ENCODE measurements at regions not wholly inside any gene's neighbourhood (a gene's known extent, or its start where the extent isn't known, plus 50 kb on each side); places are given as distances from the start of the nearest gene placed in this dataset.
"Not testable (repeated sequence)": the region's sequence is repeated elsewhere in the genome, so short reads cannot be mapped to it uniquely, and the experiment has no call there.

DNA sequence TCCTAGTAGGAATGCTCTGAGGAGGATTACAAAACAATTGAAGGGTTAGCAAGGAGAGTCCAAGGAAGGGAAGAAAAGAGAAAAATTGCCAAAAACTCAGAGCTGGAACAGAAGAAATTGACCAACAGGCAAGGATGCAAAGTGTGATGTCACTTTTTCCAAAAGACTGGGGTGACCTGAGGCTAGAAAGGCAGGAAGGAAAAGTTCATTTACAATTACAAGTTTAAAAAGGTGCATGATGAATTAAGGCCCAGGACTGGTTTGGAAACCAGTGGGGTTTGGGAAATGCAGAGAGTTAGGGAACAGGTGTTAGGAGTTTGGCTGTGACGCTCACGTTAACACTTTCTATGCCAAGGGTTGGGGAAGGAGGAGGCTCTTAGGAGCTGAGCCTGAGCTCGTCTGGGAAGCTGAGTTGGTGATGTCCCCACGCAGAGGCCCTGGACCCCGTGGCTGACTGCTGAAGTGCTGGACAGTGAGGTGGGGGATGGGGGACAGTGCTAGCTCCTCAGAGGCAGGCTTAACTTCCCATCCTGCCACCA is 92.6 kb upstream of the PODXL start:
- DNase-seq = no peak

DNA sequence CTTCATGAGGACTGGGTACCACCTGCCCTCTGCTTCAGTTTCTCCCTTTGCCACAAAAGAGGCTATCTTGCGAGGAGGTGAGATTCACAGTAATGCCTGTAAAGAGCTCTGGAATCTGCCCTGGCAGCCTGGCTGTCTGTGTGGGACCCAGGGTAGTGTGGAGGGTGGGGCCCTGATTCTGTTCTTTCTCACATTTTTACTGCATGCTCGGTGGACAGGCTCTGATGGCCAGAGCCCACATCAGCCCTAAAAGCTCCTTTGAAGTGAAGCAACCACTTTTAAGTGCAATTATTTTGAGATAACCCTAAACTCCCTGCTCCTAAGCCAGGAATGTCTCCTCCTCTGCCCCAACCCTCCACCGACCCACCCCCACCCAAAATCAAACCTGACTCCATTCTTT is 92.1 kb upstream of the PODXL start:
- no peak for DNase-seq

DNA sequence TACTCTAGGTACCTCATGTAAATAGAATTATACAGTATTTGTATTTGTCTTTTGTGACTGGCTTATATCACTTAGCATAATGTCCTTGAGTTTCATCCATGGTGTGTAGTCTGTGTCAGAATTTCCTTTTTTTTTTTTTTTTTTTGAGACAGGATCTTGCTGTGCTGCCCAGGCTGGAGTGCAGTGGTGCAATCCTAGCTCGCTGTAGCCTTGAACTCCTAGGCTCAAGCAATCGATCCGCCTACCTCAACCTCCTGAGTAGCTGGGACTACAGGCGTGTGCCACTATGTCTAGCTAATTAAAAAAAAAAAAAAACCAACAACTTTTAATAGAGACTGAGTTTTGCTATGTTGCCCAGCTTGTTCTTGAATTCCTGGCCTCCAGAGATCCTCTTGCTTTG is 89.8 kb upstream of the PODXL start:
- no peak for DNase-seq

GRCh38 chr7:131642429-131642828 is 86.0 kb upstream of the PODXL start:
- DNase-seq = no peak

DNA sequence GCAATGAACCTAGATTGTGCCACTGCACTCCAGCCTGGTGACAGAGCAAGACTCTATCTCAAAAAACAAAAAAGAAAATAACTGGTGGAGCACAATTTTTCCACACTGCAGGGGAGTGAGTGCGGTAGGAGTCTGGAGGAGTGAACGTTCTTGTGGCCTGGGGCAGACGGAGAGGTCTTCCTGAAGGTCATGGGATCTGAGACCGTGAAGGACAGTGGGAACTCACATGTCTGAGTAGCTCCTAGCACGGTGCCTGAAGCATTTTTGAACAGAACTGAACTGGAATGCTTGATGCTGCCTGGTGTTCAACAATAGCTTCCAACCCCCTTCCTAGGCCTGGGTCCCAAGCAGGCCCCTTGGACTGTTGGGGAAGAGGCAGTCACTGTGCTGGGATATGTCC is 84.3 kb upstream of the PODXL start:
- DNase-seq = no peak

DNA sequence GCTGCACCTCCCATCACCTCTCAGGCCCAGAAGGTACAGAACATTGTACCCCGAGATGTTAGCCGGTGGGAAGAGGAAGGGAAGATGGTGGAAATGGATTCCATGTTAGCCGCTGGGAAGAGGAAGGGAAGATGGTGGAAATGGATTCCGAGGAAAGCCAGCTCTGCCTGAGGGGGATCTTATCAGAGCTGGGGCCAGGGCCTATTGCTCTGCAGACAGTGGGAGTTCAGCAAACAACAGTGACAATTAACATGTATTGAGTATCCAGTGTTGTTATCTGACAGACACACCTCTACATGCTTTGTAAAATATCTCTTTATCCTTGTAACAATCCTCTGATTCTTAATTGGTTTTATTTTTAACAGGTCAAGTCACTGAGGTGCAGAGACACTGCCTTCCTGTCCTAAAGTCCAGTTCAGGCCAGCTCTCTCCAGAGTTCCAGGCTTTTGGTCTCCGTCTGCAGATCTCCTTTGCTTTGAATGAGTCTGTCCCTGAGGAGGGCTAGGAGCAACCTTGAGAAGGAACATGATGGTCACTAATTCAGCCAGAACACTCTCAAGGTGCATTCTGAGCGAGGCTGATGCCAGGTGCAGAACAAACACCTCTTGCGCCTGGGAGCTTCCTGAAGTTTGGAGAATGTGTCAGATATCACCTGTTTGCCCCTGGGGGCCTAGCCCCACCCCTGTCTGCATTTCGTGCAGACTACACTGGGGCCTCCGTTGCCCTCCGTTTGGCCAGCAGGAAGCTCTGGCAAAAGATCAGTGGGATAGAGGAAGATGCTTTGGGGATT is 82.4 kb upstream of the PODXL start:
- no peak for DNase-seq

GRCh38 chr7:131637859-131638258 is 81.4 kb upstream of the PODXL start:
- DNase-seq = no peak

GRCh38 chr7:131636092-131636491 is 79.7 kb upstream of the PODXL start:
- no peak for DNase-seq

DNA sequence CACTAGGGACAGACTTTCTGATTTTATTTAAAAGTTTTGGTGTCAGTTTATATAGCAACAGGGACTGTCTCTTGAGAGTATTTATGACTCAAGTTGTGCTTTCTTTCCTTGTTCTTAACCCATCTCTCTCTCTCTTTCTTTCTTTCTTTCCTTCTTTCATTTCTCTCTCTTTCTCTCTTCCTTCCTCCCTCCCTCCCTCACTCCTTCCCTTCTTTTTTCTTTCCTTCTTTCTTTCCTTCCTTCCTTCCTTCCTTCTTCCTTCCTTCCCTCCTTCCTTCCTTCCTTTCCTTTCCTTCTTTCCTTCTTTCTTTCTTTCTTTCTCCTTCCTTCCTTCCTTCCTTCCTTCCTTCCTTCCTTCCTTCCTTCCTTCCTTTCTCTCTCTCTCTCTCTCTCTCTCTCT is 77.8 kb upstream of the PODXL start:
- DNase-seq = not testable (repeated sequence)

DNA sequence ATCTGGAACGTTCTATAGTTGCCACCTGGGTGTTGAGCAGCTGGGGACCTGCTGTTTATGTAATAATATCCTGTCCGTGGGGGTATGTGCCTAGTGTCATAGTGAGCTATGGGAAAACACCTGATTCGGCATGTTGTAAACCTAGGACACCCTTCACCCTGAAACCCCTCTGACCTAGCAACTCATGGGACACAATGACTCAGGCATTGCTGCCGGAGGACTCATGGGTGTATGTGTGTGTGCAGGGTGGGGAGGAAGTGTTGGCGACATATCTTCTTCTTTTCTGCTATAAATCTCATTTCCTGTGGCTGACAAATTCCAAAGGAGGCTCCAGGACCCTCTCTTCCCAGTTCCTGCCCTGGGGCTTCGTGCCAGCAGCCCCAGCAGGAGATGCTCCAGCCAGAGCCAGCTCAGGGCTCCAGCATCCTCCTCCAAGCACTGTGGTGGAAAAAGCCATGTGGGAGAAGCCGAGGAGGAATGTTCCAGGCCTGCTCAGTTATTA is 77.0 kb upstream of the PODXL start:
- DNase-seq = no peak

DNA sequence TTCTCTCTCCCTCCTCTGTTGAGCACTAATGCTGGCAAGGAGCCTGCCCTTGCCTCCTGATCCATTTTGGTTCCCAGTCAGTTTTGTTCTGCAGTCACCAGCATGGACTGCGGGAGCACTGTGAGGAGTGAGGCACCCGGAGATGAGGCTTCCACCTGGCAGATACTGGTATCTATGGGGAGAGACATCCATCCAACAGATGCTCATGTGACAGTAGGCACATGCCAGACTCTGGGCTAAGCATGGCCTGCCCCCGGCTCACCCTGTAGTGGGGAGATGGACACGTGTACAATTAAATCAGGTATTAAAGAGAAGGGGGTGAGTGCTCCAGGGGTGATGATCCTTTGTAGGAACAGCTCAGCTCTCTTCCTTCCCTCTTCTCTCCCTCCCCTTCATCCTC is 74.0 kb upstream of the PODXL start:
- DNase-seq = no peak

- DNase-seq = no peak
These were observed 72.9 kb upstream of the PODXL start for GRCh38 chr7:131629217-131629882.

- peak in 1 of 56 donors; percentile 8 for DNase-seq
These were observed 72.2 kb upstream of the PODXL start for GRCh38 chr7:131628634-131629033.

GRCh38 chr7:131627735-131628190 is 71.3 kb upstream of the PODXL start:
- DNase-seq = no peak

- no peak for DNase-seq
These were observed 70.2 kb upstream of the PODXL start for GRCh38 chr7:131626643-131627042.

GRCh38 chr7:131625817-131626372 is 69.5 kb upstream of the PODXL start:
- DNase-seq = no peak

DNA sequence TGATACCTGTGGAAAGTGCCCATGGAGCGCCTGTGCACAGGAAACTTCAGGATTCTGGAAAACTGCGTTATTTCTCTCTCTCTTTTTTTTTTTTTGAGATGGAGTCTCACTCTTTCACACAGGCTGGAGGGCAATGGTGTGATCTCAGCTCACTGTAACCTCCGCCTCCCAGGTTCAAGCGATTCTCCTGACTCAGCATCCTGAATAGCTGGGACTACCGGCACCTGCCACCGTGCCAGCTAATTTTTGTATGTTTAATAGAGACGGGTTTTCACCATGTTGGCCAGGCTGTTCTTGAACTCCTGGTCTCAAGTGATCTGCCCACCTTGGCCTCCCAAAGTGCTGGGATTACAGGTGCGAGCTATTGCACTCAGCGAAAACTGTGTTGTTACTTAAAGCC is 68.9 kb upstream of the PODXL start:
- not testable (repeated sequence) for DNase-seq

- DNase-seq = no peak
These were observed 68.1 kb upstream of the PODXL start for GRCh38 chr7:131624536-131624935.

- no peak for DNase-seq
These were observed 66.7 kb upstream of the PODXL start for GRCh38 chr7:131623154-131623553.

- DNase-seq = no peak
These were observed 65.2 kb upstream of the PODXL start for GRCh38 chr7:131621652-131622051.

DNA sequence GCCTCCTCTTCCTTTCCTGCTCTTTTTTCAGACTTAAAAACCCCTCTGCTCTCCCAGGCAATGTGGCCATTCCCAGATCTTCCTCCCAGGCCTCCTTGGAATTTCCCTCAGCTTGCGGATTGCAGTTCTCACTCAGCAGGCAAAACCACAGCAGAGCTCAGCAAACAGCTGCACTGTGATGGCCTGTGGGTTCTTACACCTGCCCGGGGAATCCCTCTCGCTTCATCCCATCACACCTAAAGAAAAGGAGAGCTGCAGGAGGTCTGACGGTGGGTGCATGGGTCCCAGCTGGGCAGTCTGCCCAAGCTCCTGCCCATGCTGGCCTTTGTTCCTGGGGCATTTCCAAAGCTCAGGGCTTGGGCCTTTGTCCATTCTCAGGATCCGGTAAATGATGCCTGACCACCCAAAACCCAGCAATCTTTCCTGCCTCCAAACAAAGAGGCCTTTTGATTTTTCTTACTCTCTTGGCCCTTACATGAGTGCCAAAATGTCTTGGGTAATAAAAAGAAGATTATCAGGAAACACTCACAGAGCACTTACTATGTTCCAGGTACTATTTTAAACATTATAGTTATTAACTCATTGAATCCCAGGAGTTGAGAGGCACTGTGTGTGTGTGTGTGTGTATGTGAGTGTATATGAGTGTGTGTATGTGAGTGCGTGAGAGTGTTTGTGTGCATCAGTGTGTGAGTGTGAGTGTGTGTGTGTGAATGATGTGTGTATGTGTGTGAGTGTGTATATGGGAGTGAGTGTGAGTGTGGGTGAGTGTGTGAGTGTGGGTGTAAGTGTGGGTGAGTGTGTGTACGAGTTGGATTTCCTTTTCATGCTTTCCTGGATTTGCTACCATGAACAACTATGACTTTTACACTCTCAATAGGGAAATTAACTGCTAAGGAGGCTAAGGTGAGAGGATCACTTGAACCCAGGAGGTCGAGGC is 64.5 kb upstream of the PODXL start:
- DNase-seq = no peak
